IPS DF 6.9 (cell line): ENCODE measurements at regions not wholly inside any gene's neighbourhood (a gene's known extent, or its start where the extent isn't known, plus 50 kb on each side); places are given as distances from the start of the nearest gene placed in this dataset.

Experiments used
- DNase-seq: peaks from one replicate; pipeline ENCODE4 v3.0.0-alpha.2; 2013; ENCODE audit warnings: low read depth, low spot score
- H3K27ac ChIP-seq: one replicate; pipeline ENCODE4 v1.5.1; 2013; ENCODE audit warnings: low read length, control low read depth
- H3K27me3 ChIP-seq: 2 replicates; pipeline ENCODE4 v1.6.1; 2013; ENCODE audit warnings: mild to moderate bottlenecking, low read length; ENCODE audit not compliant: control insufficient read depth, insufficient read depth
- H3K36me3 ChIP-seq: 2 replicates; pipeline ENCODE4 v1.6.1; 2013; ENCODE audit warnings: low read length; ENCODE audit not compliant: control insufficient read depth, insufficient read depth
- H3K4me1 ChIP-seq: 2 replicates; pipeline ENCODE4 v1.6.1; 2013; ENCODE audit warnings: low read length; ENCODE audit not compliant: control insufficient read depth, insufficient read depth
- H3K4me3 ChIP-seq: 2 replicates; pipeline ENCODE4 v1.5.1; 2013; ENCODE audit warnings: mild to moderate bottlenecking, low read length
- H3K9me3 ChIP-seq: 2 replicates; pipeline ENCODE4 v1.6.1; 2013; ENCODE audit warnings: low read length, inconsistent platforms; ENCODE audit not compliant: control insufficient read depth, insufficient read depth
- WGBS: extraction: QIAGEN DNeasy Blood & Tissue Kit; methylation state at CpG from one replicate; pipeline ENCODE4 v1.1.7; 2013; ENCODE audit warnings: mixed read lengths, missing lambda C conversion rate; ENCODE audit not compliant: insufficient read length, insufficient coverage; 5-methylcytosine and 5-hydroxymethylcytosine counted together

GRCh38 chr2:4588606-4589005, 885.2 kb downstream of the DCDC2C start:
- no CpG with 5 or more reads among the region's 2 CpGs for WGBS
- Histone ChIP-seq H3K4me1 (no peaks in the 10 kb centered on the region), H3K9me3 (no peaks in the 10 kb centered on the region), H3K36me3 (no peaks in the 10 kb centered on the region), H3K27ac (no peak overlapping the region), H3K4me3 (no peak overlapping the region), H3K27me3 (no peaks in the 10 kb centered on the region)
- no peak for DNase-seq

- no CpG with 5 or more reads among the region's 7 CpGs for WGBS
- Histone ChIP-seq H3K4me3 (no peak overlapping the region), H3K36me3 (no peaks in the 10 kb centered on the region), H3K9me3 (no peaks in the 10 kb centered on the region), H3K27me3 (no peaks in the 10 kb centered on the region), H3K27ac (no peak overlapping the region), H3K4me1 (no peaks in the 10 kb centered on the region)
- DNase-seq: no peak
Observed at GRCh38 chr2:4591261-4591660, 887.9 kb downstream of the DCDC2C start.

DNA sequence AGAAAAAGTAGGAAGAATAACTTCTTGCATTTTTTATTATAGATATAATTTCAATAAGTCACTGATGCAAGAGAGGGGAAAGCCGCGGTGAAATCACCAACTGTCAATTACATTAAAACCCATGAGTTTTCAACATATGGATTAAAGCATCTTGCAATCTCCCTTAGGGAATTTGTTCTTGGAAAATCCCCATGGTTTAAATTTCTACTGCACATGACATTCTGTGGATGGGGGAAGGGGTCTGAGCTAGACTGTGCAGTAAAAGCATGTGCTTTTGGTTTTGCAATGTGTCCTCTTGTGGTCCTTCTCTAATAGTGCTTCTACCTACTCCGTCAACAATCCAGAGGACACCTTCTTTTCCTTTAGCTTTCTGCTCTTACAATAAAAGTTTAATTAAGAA, 894.0 kb downstream of the DCDC2C start:
- Histone ChIP-seq H3K27ac (no peak overlapping the region), H3K9me3 (no peaks in the 10 kb centered on the region)
- no CpG with 5 or more reads among the region's 3 CpGs for WGBS

GRCh38 chr2:4604767-4605166, 901.4 kb downstream of the DCDC2C start:
- no peaks in the 10 kb centered on the region for H3K36me3 ChIP-seq
- no CpG with 5 or more reads among the region's 1 CpG for WGBS
- no peaks in the 10 kb centered on the region for H3K27me3 ChIP-seq
- no peak overlapping the region for H3K4me3 ChIP-seq
- no peak for DNase-seq
- H3K27ac ChIP-seq: no peak overlapping the region
- H3K4me1 ChIP-seq: no peaks in the 10 kb centered on the region
- no peaks in the 10 kb centered on the region for H3K9me3 ChIP-seq

More for the DNA sequence above, 894.0 kb downstream of the DCDC2C start:
- H3K4me3 ChIP-seq: no peak overlapping the region
- DNase-seq: no peak
- H3K4me1 ChIP-seq: no peaks in the 10 kb centered on the region
- no peaks in the 10 kb centered on the region for H3K27me3 ChIP-seq
- H3K36me3 ChIP-seq: no peaks in the 10 kb centered on the region

DNA sequence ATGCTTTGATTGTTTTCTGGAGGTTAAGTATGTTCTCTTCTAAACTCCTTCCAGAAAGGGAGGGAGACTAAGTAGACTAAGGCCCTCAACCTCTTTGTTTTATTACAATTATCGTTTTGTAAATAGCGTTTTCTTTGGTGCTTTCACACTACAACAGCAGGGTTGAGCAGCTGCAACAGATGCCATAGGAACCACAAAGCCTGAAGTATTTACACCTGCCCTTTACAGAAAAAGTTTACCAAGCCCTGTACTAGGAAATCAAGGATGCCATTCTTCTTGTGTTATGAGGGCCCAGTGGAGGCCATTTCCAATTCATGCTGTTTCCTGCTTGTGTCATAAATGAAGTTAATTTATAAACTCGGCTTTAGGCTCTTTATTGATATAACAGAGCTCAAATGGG, 914.8 kb downstream of the DCDC2C start:
- no peak for DNase-seq
- Histone ChIP-seq H3K27ac (no peak overlapping the region), H3K27me3 (no peaks in the 10 kb centered on the region), H3K4me1 (no peaks in the 10 kb centered on the region), H3K9me3 (no peaks in the 10 kb centered on the region), H3K36me3 (no peaks in the 10 kb centered on the region), H3K4me3 (no peak overlapping the region)
- whole genome bisulfite sequencing: no CpG with 5 or more reads among the region's 3 CpGs

DNA sequence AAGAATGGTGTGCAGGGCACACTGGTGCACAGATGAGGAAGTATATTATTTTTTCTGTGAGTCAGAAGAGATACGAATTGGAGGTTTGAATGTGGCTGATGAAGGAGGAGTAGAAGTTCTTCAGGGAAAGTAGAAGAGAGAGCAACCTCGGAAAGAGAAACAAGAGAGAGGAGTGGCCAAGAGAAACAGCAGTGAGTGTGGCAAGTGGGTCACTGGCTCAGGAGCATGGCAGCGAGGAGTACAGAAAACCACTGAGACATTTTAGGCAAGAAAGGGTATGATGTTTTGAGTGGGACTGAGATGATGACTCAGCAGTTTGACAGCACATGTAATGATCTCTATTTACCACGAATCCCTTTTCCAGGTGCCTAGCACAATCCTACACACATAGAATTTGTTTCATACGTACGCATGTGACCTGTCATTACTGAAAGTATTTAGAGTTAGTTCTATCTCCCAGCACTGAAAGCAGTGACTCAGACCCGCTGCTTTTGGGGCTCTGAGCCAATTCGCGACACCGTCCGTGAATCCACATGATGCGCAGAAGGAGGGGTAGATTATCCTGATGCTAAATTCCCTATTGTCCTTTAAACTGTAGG, 915.4 kb downstream of the DCDC2C start:
- DNase-seq: no peak
- Histone ChIP-seq H3K36me3 (no peaks in the 10 kb centered on the region), H3K27me3 (no peaks in the 10 kb centered on the region), H3K9me3 (no peaks in the 10 kb centered on the region), H3K4me3 (no peak overlapping the region), H3K4me1 (no peaks in the 10 kb centered on the region), H3K27ac (no peak overlapping the region)
- WGBS: 100% methylated on average over 1 of the region's 12 CpGs

- no CpG with 5 or more reads among the region's 6 CpGs for WGBS
- H3K4me1 ChIP-seq: no peaks in the 10 kb centered on the region
- H3K36me3 ChIP-seq: no peaks in the 10 kb centered on the region
- no peaks in the 10 kb centered on the region for H3K9me3 ChIP-seq
- H3K4me3 ChIP-seq: no peak overlapping the region
- no peaks in the 10 kb centered on the region for H3K27me3 ChIP-seq
- H3K27ac ChIP-seq: no peak overlapping the region
- DNase-seq: no peak
Observed at GRCh38 chr2:4628998-4629501, 925.7 kb downstream of the DCDC2C start.

- no peak for DNase-seq
- no peaks in the 10 kb centered on the region for H3K27me3 ChIP-seq
- H3K4me1 ChIP-seq: no peaks in the 10 kb centered on the region
- no peak overlapping the region for H3K27ac ChIP-seq
- H3K9me3 ChIP-seq: no peaks in the 10 kb centered on the region
- WGBS: no CpG with 5 or more reads among the region's 4 CpGs
- H3K4me3 ChIP-seq: no peak overlapping the region
- no peaks in the 10 kb centered on the region for H3K36me3 ChIP-seq
Observed at GRCh38 chr2:4635289-4635688, 931.9 kb downstream of the DCDC2C start.

GRCh38 chr2:4653991-4654390, 950.6 kb downstream of the DCDC2C start:
- no CpG with 5 or more reads among the region's 1 CpG for WGBS
- Histone ChIP-seq H3K27me3 (no peaks in the 10 kb centered on the region), H3K4me3 (no peak overlapping the region), H3K36me3 (no peaks in the 10 kb centered on the region), H3K9me3 (no peaks in the 10 kb centered on the region), H3K27ac (no peak overlapping the region), H3K4me1 (no peaks in the 10 kb centered on the region; the same call in 1 of the 2 replicates)
- no peak for DNase-seq

GRCh38 chr2:4656326-4656725, 953.0 kb downstream of the DCDC2C start:
- no peak overlapping the region for H3K4me3 ChIP-seq
- no peaks in the 10 kb centered on the region for H3K36me3 ChIP-seq
- H3K27me3 ChIP-seq: no peaks in the 10 kb centered on the region
- H3K27ac ChIP-seq: no peak overlapping the region
- no CpG with 5 or more reads among the region's 3 CpGs for WGBS
- DNase-seq: no peak
- no peaks in the 10 kb centered on the region for H3K9me3 ChIP-seq
- H3K4me1 ChIP-seq: no peaks in the 10 kb centered on the region; the same call in 1 of the 2 replicates

GRCh38 chr2:4662161-4662779, 958.9 kb downstream of the DCDC2C start:
- Histone ChIP-seq H3K36me3 (no peaks in the 10 kb centered on the region), H3K27ac (no peak overlapping the region), H3K27me3 (no peaks in the 10 kb centered on the region), H3K9me3 (no peaks in the 10 kb centered on the region), H3K4me1 (no peaks in the 10 kb centered on the region), H3K4me3 (no peak overlapping the region)
- DNase-seq: no peak
- no CpG with 5 or more reads among the region's 8 CpGs for WGBS
